Activated CD8-positive, alpha-beta memory T cell treated with anti-CD3 and anti-CD28 coated beads for 48 hours (primary cell): ENCODE measurements at regions not wholly inside any gene's neighbourhood (a gene's known extent, or its start where the extent isn't known, plus 50 kb on each side); places are given as distances from the start of the nearest gene placed in this dataset.
"Not testable (repeated sequence)": the region's sequence is repeated elsewhere in the genome, so short reads cannot be mapped to it uniquely, and the experiment has no call there.

Source experiments
- DNase-seq, 3 experiments: peaks; one replicate each; pipeline ENCODE4 v3.0.0-alpha.2; 2020; ENCODE audit warnings: low read depth in 2 of 3, low spot score in 2 of 3

- no peak for DNase-seq
Measured at GRCh38 chr3:95718168-95718567, 1096.2 kb upstream of the EPHA6 start.

GRCh38 chr3:95719481-95719880 is 1094.9 kb upstream of the EPHA6 start:
- no peak for DNase-seq

- DNase-seq = no peak
Measured at GRCh38 chr3:95721938-95722337, 1092.5 kb upstream of the EPHA6 start.

- DNase-seq = no peak
Measured at GRCh38 chr3:95725770-95726169, 1088.6 kb upstream of the EPHA6 start.

- no peak for DNase-seq
Measured at GRCh38 chr3:95731753-95732152, 1082.6 kb upstream of the EPHA6 start.

GRCh38 chr3:95733336-95733735 is 1081.1 kb upstream of the EPHA6 start:
- DNase-seq = no peak

- no peak for DNase-seq
Measured at GRCh38 chr3:95738045-95738444, 1076.3 kb upstream of the EPHA6 start.

- DNase-seq = not testable (repeated sequence)
Measured at GRCh38 chr3:95744896-95745295, 1069.5 kb upstream of the EPHA6 start.

- no peak for DNase-seq
Measured at GRCh38 chr3:95750097-95750496, 1064.3 kb upstream of the EPHA6 start.

- no peak for DNase-seq
Measured at GRCh38 chr3:95751509-95751908, 1062.9 kb upstream of the EPHA6 start.

- no peak for DNase-seq
Measured at GRCh38 chr3:95752199-95752598, 1062.2 kb upstream of the EPHA6 start.

- DNase-seq = no peak
Measured at GRCh38 chr3:95758707-95759106, 1055.7 kb upstream of the EPHA6 start.

- DNase-seq = no peak
Measured at GRCh38 chr3:95759614-95760301, 1054.6 kb upstream of the EPHA6 start.

GRCh38 chr3:95775486-95776094 is 1038.8 kb upstream of the EPHA6 start:
- no peak for DNase-seq

- no peak for DNase-seq
Measured at GRCh38 chr3:95781598-95781997, 1032.8 kb upstream of the EPHA6 start.

- no peak for DNase-seq
Measured at GRCh38 chr3:95789111-95789510, 1025.3 kb upstream of the EPHA6 start.

GRCh38 chr3:95797081-95797480 is 1017.3 kb upstream of the EPHA6 start:
- no peak for DNase-seq

GRCh38 chr3:95798628-95799027 is 1015.8 kb upstream of the EPHA6 start:
- no peak for DNase-seq

- no peak for DNase-seq
Measured at GRCh38 chr3:95810462-95810861, 1003.9 kb upstream of the EPHA6 start.

- no peak for DNase-seq
Measured at GRCh38 chr3:95813244-95813643, 1001.1 kb upstream of the EPHA6 start.

GRCh38 chr3:95815828-95816227 is 998.6 kb upstream of the EPHA6 start:
- no peak for DNase-seq

- no peak for DNase-seq
Measured at GRCh38 chr3:95826419-95826818, 988.0 kb upstream of the EPHA6 start.

GRCh38 chr3:95832146-95832545 is 982.2 kb upstream of the EPHA6 start:
- no peak for DNase-seq
